DOHH2 (cell line): ENCODE measurements at regions not wholly inside any gene's neighbourhood (a gene's known extent, or its start where the extent isn't known, plus 50 kb on each side); places are given as distances from the start of the nearest gene placed in this dataset.

Experiments
- H3F3A ChIP-seq: fragments of 200-600 bp; sonication (generic), shearing (Covaris generic); 2 replicates; pipeline ENCODE4 v1.6.0; 2016; ENCODE audit warnings: antibody characterized with exemption, mild to moderate bottlenecking; ENCODE audit not compliant: control insufficient read depth, insufficient read depth
- H3K27ac ChIP-seq: fragments of 200-600 bp; sonication (generic); 2 replicates; pipeline ENCODE4 v1.5.1; 2014; ENCODE audit warnings: low read depth, mild to moderate bottlenecking, low read length, moderate library complexity
- H3K27me3 ChIP-seq: fragments of 200-600 bp; sonication (generic); 2 replicates; pipeline ENCODE4 v1.6.1; 2014; ENCODE audit warnings: mild to moderate bottlenecking, low read length, mixed read lengths; ENCODE audit not compliant: control insufficient read depth
- H3K36me3 ChIP-seq: fragments of 200-600 bp; sonication (generic); 2 replicates; pipeline ENCODE4 v1.6.1; 2014; ENCODE audit warnings: mild to moderate bottlenecking, low read length, moderate library complexity, mixed read lengths; ENCODE audit not compliant: control insufficient read depth
- H3K4me1 ChIP-seq: fragments of 200-600 bp; sonication (generic); 2 replicates; pipeline ENCODE4 v1.6.1; 2014; ENCODE audit warnings: mild to moderate bottlenecking, low read length, mixed read lengths; ENCODE audit not compliant: control insufficient read depth
- H3K4me2 ChIP-seq: fragments of 200-600 bp; sonication (generic); 2 replicates; pipeline ENCODE4 v1.6.0; 2014; ENCODE audit warnings: mild to moderate bottlenecking, low read length, moderate library complexity
- H3K4me3 ChIP-seq: fragments of 200-600 bp; sonication (generic); 2 replicates; pipeline ENCODE4 v1.5.1; 2014; ENCODE audit warnings: mild to moderate bottlenecking, low read length, mixed read lengths
- H3K79me2 ChIP-seq: fragments of 200-600 bp; sonication (generic); 2 replicates; pipeline ENCODE4 v1.6.1; 2014; ENCODE audit warnings: mild to moderate bottlenecking, low read length, mixed read lengths; ENCODE audit not compliant: control insufficient read depth
- H3K9me2 ChIP-seq: fragments of 200-600 bp; sonication (generic); replicated peaks from 2 replicates; pipeline ENCODE4 v1.6.1; 2014; ENCODE audit warnings: mild to moderate bottlenecking, low read length, mixed read lengths; ENCODE audit not compliant: control insufficient read depth
- H3K9me3 ChIP-seq: fragments of 200-600 bp; sonication (generic); 2 replicates; pipeline ENCODE4 v1.6.1; 2014; ENCODE audit warnings: antibody characterized with exemption, low read length, mixed read lengths; ENCODE audit not compliant: control insufficient read depth, insufficient read depth
- H4K20me1 ChIP-seq: fragments of 200-600 bp; sonication (generic); 2 replicates; pipeline ENCODE4 v1.6.0; 2014; ENCODE audit warnings: low read depth, mild to moderate bottlenecking, antibody characterized with exemption, low read length, moderate library complexity; ENCODE audit not compliant: control insufficient read depth, insufficient read depth
- CTCF ChIP-seq: fragments of 200-600 bp; sonication (generic); IDR thresholded peaks from one replicate; pipeline ENCODE4 v1.5.1; 2014; ENCODE audit warnings: antibody characterized with exemption, mild to moderate bottlenecking, low read depth, low read length; ENCODE audit not compliant: poor library complexity, severe bottlenecking
- EZH2phosphoT487 ChIP-seq: fragments of 200-600 bp; sonication (generic); IDR thresholded peaks from 2 replicates; pipeline ENCODE4 v1.6.1; 2017; ENCODE audit warnings: borderline replicate concordance, mild to moderate bottlenecking, antibody characterized with exemption, low read length, moderate library complexity, mixed read lengths

DNA sequence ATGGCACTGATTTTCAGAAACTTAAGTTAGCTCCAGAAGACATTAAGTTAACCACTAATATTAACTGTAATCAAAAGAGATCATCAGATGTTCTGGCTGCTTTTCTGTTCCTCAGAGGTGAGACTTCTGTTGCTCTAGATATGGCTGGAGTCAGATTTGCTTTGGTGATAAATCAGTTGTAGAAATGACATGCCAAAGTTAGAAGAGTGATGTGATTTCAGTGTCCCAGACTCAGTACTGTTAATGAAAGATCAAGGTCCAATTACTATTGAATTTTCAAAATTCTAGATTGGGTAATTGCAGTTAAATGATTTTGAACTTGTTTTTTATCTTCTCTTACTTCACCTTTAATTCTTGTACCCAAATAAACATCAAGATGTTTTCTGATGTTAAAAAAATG, 402.4 kb upstream of the SYNCRIP start:
- Histone ChIP-seq H3K27ac (no peak overlapping the region), H3K27me3 (no peaks in the 10 kb centered on the region), H3K36me3 (no peaks in the 10 kb centered on the region), H3F3A (no peaks in the 10 kb centered on the region), H3K4me2 (no peak overlapping the region), H3K4me1 (no peaks in the 10 kb centered on the region), H3K4me3 (no peak overlapping the region), H4K20me1 (no peaks in the 10 kb centered on the region), H3K9me2 (no peaks in the 10 kb centered on the region), H3K79me2 (no peaks in the 10 kb centered on the region), H3K9me3 (no peaks in the 10 kb centered on the region)
- TF ChIP-seq EZH2phosphoT487 (no peak), CTCF (no peak)

- H3K4me3 ChIP-seq = no peak overlapping the region
- no peak overlapping the region for H3K27ac ChIP-seq
- no peak for TF ChIP-seq CTCF
- no peak for TF ChIP-seq EZH2phosphoT487
- no peaks in the 10 kb centered on the region for H3F3A ChIP-seq
- H3K36me3 ChIP-seq = no peaks in the 10 kb centered on the region
- no peaks in the 10 kb centered on the region for H3K9me3 ChIP-seq
- no peaks in the 10 kb centered on the region for H3K4me1 ChIP-seq
- H4K20me1 ChIP-seq = no peaks in the 10 kb centered on the region
- H3K27me3 ChIP-seq = no peaks in the 10 kb centered on the region
- H3K79me2 ChIP-seq = no peaks in the 10 kb centered on the region
- H3K4me2 ChIP-seq = no peak overlapping the region
- H3K9me2 ChIP-seq = no peaks in the 10 kb centered on the region
Measured at GRCh38 chr6:86042214-86042613, 399.5 kb upstream of the SYNCRIP start.

- H3K9me2 ChIP-seq = no peaks in the 10 kb centered on the region
- no peaks in the 10 kb centered on the region for H3K79me2 ChIP-seq
- no peaks in the 10 kb centered on the region for H3K9me3 ChIP-seq
- no peak overlapping the region for H3K4me3 ChIP-seq
- no peak overlapping the region for H3K4me2 ChIP-seq
- H3K36me3 ChIP-seq = no peaks in the 10 kb centered on the region
- no peaks in the 10 kb centered on the region for H3K27me3 ChIP-seq
- H4K20me1 ChIP-seq = no peaks in the 10 kb centered on the region
- no peaks in the 10 kb centered on the region for H3K4me1 ChIP-seq
- no peaks in the 10 kb centered on the region for H3F3A ChIP-seq
- TF ChIP-seq EZH2phosphoT487 (no peak), CTCF (no peak)
- H3K27ac ChIP-seq = no peak overlapping the region
Measured at GRCh38 chr6:86031713-86032112, 389.0 kb upstream of the SYNCRIP start.

- Histone ChIP-seq H3K4me2 (no peak overlapping the region), H3K79me2 (no peaks in the 10 kb centered on the region), H3K27ac (no peak overlapping the region), H3K9me3 (no peaks in the 10 kb centered on the region), H3K36me3 (no peaks in the 10 kb centered on the region), H3K4me3 (no peak overlapping the region), H3K27me3 (no peaks in the 10 kb centered on the region), H4K20me1 (no peaks in the 10 kb centered on the region), H3K4me1 (no peaks in the 10 kb centered on the region), H3K9me2 (no peaks in the 10 kb centered on the region), H3F3A (no peaks in the 10 kb centered on the region)
- TF ChIP-seq EZH2phosphoT487 = no peak
- no peak for TF ChIP-seq CTCF
Measured at GRCh38 chr6:86030875-86031274, 388.2 kb upstream of the SYNCRIP start.
